ENCODE measurements at regions not wholly inside any gene's neighbourhood (a gene's known extent, or its start where the extent isn't known, plus 50 kb on each side); places are given as distances from the start of the nearest gene placed in this dataset.

- TF ChIP-seq POLR2A (IDR thresholded peaks at IDR 0.05; ENCODE audit: low read length) (no peak), GATA1 (IDR thresholded peaks at IDR 0.05; ENCODE audit: low read depth, low read length) (no peak)
Observed at GRCh38 chr4:31026256-31026655, 306.1 kb downstream of the PCDH7 start.
